NCI-H526 (cell line): ENCODE measurements at regions not wholly inside any gene's neighbourhood (a gene's known extent, or its start where the extent isn't known, plus 50 kb on each side); places are given as distances from the start of the nearest gene placed in this dataset.

Source experiments
- DNase-seq, 2 experiments: peaks; one replicate each; lab custom pipeline; 2025; lab: John Stamatoyannopoulos, UW

DNA sequence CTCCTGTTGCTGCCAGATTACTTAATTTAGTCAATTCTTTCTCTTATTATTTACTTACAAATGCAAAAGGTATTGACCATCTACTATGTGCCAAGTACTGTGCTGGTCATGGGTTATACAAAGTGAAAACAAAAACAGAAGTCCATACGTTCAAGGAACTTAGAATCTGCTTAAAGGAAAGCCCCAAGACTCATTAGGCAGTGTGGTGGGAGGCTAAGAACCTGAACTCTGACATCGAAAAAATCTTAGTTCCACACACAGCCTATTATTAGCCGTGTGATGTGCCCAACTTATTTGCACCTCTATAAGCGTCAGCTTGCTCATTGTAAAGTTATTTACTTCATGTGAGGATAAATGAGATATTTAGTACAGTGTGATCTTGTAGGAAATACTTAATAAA, 227.4 kb upstream of the SORCS1 start:
- no peak for DNase-seq

DNA sequence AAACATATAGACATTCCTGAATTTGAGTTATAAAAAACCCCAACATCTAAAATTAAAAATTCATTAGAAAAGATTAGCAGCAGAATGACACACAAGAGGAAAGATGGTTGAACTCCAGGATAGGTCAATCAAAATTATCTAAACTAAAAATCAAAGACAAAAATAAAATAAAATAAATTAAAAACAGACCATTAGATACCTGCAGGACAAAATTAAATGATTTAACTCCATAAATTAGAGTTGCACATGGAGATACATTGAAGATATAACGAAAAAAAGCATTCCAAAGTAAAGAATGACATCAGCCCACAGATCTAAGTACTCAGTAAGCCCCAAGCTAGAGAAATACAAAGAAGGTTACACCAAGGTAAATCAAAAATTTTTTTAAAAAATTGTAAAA, 226.1 kb upstream of the SORCS1 start:
- no peak for DNase-seq

DNA sequence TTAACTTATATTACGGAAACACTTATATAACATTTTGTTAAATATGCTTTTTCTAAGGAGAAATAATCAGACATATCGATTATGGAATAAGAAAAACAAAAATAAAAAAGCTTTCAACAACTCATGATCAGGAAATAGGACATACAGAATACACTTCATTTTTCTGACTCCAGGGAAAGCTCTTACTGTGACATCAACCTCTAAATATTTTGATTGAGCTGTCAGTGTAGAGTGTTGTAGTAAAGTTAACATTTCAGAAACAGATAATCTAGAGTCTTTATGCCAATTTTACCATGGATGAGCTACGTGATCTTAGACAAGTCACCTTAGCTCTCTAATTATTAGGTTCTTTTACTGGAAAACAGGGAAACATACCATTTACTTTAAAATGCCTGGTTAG, 218.9 kb upstream of the SORCS1 start:
- no peak for DNase-seq

DNA sequence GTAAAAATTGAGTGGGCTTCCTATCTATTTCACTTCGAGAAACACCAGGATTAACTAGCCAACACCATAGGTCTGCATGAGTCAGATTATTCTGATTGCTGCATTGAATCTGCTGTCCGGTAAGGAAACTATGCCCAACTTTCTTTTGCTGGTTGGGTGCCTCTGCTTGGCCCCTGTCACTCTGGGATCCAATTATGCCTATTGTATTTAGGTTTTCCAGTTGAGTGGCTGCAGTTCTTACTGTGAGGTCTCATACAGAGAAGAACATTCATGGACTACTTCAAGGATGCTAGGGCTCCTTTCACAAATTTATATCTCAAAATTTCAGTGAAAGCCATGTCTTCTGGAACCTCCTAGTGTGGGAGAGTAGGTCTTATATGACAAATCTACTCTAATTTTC, 215.1 kb upstream of the SORCS1 start:
- no peak for DNase-seq

DNA sequence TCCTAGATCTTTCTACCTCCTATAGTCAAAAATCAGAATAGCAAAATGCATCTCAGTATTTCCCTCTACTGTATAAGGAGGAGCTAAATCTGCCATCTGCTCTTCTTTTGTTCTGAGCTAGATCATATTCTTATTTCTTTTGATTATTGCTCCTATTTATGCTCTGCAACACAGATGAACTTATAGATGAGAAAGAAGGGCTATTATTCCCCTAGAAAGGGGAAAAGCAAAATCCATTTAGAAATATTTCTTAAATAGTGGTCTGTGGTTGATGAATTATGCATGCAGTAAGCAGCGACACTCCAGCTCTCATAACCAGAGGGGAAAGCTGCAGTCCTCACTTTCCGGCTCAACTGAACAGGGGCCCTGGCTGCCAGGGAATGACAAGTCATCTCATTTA, 207.3 kb upstream of the SORCS1 start:
- no peak for DNase-seq

DNA sequence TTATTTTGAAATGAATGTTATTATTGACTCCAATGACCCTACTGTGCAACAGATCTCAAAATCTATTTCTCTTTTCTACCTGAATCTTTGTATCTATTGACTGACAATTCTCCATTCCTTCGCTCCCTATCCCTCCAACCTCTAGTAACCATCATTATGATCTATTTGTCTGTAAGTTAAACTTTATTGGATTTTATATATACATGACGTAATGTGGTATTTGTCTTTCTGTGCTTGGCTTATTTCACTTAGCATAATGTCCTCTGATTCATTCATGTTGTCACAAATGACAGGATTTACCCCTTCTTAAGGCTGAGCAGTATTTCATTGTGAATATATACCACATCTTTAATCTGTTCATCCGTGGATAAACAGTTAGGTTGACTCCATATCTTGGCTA, 200.4 kb upstream of the SORCS1 start:
- no peak for DNase-seq

DNA sequence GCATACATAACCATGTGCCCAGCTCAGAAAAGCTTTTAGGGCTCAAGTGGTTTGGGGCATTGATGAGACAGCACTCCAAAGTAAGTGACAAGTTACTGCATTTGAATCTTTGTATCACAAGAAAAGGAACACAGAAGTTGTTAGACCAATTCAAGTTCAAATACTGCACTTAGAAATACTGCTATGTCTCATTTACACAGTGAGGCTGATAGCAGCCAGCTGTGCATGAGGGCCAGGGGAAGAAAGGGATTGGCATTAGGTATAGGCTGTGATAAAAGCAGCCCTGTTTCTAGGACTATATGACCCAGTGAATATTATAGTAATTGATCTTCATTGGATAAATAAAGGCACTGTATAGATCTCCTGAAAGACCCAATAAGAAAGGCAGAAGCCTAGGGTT, 197.8 kb upstream of the SORCS1 start:
- DNase-seq, result no peak

DNA sequence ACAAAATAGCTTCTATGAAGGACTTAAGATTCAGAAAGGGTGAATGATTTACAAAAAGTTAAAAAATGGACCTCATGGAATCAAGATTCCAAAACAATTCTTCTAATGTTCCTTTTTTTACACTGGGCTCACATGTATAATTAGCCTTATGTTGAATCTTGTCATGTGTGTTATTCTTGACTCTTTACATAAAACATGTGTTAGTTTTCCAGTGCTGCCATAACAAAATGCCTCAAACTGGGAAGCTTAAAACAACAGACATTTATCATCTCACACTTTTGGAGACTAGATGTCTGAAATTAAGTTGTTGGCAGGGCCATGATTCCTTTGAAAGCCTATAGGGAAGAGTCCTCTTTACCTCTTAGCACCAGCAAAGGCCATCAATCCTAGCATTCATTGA, 192.5 kb upstream of the SORCS1 start:
- no peak for DNase-seq

DNA sequence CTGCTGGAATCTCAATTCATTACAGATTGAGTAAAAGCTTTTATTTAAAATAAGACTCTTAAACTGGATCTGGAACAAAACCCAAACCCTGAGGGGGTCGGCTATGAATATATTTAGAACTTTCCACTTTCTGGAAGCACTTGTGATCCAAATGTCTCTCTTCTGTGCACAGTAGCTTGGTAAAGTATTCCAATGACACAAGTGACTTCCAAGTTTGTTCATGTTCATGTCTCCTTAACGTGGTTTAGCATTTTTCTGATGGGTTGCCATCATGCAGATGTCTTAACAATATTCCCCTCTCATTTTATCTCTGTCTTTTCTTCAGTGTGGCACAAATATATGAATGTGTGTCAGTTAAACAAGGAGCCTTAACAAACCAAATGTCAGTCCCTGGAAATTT, 191.9 kb upstream of the SORCS1 start:
- no peak for DNase-seq

DNA sequence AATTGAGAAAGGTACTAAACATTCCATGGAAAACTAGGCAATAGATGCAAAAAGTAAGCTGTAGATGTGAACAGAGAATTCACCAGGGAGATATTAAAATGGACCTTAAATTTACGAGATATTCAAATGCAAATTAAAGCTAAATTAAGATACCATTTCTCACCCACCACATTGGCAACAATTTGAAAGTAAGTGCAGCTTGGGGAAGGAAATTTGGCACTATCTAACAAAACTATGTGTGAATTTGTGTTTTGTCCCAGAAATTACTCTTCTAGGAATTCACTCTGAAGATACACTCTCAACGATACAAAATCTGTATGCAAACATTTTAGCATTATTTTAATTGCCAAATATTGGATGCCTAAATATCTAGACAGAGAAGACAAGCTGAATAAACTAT, 178.2 kb upstream of the SORCS1 start:
- DNase-seq, result no peak

DNA sequence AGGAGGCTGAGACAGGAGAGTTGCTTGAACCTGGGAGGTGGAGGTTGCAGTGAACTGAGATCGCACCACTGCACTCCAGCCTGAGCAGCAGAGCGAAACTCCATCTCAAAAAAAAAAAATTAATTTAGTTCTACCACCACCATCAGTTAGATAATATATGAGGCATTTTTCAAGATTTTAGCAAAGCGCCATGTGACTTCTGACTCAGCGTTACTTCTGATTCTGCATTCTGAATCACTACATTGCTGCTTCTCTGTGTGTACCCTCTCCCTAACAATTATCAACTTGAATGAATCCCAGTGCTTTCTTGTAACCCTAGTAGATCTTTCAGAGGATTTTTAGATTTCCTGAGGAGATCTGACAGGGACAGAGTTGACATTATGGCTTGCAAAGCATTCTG, 176.8 kb upstream of the SORCS1 start:
- no peak for DNase-seq

DNA sequence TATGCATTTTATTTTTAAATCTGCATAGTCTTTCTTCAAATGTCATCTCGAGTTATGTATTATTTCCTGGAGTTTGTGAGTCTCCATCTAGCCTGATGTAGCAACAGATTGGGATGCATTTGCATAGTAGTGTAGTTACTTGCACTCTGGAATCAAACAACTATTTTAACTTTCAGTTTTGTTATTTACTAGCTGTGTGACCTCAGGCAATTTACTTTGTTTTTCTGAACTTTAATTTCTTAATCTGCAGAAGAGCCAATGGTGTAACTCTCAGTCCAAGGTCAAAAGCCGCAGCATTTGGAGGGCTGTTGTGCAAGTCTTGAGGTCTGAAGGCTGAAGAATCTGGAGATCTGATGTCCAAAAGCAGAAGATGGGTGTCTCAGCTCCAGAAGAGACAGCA, 175.8 kb upstream of the SORCS1 start:
- DNase-seq, result no peak

DNA sequence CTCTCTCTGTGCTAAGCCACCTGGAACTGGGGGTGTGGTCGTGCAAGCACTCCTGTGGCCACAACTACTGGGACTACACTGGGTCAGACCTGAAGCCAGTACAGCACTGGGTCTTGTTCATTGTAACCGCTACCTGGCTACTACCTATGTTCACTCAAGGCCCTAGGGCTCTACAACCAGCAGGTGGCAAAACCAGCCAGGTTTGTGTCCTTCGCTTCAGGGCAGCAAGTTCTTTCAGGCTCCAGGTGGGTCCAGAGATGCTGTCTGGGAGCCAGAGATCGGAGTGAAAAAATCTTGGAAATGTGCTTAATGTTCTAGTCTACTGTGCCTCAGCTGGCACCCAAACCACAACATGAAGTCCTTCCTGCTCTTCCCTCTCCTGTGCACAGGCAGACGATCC, 171.6 kb upstream of the SORCS1 start:
- no peak for DNase-seq

DNA sequence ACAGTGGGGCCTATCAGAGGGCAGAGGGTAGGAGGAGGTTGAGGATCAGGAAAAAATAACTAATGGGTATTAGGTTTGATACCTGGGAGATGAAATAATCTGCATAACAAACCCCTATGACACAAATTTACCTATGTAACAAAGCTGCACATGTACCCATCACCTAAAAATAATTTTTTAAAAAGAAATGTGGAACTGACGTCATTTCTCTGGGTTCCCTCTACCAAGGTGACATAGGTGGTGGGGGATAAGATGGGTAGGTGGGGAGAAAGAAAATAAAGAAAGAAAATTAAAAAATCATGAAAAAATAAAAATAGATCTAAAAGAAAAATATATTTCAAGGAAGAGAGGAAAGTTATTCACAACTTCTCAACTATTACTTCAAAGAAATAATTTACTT, 153.1 kb upstream of the SORCS1 start:
- DNase-seq, result no peak

DNA sequence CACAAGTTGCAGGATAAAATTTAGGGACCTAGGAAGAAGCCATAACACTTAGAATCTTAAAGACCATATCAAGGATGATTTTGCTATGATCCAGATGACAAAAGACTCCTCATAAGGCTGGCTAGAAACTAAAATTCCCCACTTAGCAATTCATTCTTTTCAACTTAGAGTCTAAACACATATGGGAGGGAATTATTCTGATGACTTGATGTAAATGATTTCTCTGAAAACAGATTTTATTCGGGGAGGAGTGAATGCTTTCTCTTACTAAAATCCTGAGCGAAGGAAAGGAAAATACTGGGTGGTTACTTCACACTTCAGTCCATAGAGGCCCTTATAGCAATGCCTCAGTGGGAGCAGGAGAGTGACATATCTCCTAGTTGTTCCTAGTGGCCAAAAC, 138.7 kb upstream of the SORCS1 start:
- no peak for DNase-seq

DNA sequence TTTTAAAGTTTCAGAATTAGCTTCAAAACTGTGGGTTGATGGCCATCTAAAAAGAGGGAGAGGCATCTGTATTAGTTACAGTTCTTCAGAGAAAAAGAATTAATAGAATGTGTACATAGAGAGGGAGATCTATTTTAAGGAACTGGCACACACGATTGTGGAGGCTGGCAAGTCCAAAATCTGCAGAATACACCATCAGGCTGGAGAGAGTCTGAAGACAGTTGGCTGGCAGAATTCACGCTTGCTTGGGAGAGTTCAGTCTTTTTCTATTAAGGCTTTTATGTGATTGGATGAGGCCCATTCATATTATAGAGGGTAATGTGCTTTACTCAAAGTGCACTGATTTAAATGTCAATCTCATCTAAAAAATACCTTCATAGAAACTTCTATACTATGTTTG, 135.1 kb upstream of the SORCS1 start:
- DNase-seq, result no peak

DNA sequence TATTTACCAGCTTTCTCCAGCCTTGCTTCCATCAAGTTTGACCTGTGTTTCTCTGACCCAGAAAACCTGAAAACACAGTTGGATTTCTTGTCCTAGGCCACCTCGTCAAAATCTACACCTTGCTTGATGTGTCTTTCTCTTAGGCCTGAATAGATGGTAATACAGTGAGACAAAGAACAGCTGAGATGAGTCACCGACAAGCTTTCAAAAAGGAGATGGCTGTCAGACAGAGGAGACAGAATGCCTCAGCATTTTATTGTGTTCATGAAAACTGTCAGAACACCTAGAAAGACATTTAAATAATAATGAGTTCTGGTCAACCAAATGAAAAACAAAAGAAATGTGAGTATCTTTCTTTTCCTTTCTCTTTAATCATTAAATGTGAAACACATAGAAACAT, 119.7 kb upstream of the SORCS1 start:
- no peak for DNase-seq

DNA sequence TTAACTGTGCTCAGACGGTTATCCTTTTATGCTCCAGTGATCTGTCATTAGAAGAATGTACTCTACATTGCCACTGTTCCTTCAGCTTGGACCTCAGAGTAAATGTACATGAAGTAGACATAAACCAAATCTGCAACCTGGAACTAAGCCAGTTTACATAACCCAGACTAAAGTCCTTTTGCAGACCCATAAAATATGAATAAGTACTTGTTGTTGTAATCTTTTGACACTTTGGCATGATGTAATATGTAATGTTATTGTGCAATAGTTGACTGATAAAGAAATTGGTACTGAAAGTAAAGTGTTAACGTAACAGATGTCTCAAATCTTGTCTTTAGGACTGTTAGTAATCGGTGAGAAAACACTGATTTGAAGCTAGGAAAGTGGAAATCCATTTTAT, 115.8 kb upstream of the SORCS1 start:
- no peak for DNase-seq

DNA sequence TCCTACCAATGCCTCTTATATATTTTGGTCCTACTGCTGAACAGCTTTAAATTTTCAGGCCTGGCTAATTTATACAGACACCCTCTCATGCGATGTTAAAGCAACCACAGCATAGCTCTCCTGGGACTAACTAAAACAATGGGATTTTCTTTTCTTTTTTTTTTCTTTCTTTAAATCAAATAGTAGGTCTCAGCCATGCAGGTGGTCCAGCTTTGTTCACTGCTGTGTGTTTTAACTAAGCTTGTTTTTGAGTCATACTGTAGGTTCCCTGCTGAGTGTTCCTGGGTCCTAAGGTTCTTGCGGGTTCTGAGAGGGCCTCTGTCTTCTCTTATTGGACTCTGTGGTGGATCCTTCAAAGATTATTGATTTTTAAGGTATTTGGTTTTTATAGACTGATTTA, 113.1 kb upstream of the SORCS1 start:
- no peak for DNase-seq

DNA sequence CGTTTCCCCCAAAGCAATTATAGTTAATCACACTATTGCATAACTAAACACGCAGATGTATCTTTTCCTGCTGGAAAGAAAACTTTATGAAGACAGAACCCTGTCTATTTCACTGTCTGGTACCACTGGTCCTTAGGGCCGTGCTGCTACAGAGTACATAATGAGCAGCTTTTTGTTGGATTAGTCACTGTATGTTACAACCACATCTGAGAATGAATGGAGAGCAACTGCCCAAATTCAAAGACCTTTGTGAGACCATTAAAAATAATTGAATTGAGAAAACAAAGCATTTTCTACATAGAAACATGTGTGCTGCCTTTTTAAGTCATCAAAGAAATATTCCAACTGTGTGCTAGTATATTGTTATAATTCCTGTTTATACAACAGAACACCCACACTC, 111.3 kb upstream of the SORCS1 start:
- no peak for DNase-seq

DNA sequence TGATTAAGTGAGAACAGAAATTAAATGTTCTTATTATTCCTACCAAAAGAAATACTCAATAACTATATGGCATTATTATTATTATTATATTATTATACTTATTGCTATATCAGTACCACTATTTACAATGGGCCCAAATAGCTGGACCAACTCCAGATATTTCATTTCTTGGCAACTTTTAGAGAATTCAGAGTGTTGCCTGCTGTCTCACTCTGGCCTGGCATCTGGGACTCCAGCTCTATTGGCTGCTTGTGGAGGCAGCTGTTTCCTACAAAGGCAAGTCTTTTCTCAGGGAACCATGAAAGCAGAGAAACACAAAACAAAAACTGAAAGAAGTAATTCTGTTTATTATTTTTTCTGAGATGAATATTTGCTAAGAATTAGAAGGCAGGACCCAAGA, 105.1 kb upstream of the SORCS1 start:
- no peak for DNase-seq

DNA sequence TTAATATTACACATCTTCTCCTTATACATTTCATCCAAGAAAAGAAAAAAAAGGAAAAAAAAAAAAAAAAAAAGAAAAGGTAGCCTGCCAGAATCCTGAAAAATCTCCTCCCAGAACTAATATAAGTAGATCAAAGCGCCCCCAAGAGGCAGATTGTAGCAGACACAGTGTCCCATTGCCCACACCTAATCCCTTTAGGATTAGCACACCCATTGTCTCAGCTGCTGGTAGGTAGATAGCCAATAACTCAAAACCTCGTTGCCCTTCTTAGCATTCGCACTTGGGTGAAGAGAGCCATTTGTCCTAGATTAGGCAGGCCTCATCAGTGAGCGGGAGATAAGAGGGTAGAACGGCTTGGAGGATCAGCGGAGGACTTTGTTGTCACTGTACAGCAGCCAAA, 100.2 kb upstream of the SORCS1 start:
- no peak for DNase-seq

DNA sequence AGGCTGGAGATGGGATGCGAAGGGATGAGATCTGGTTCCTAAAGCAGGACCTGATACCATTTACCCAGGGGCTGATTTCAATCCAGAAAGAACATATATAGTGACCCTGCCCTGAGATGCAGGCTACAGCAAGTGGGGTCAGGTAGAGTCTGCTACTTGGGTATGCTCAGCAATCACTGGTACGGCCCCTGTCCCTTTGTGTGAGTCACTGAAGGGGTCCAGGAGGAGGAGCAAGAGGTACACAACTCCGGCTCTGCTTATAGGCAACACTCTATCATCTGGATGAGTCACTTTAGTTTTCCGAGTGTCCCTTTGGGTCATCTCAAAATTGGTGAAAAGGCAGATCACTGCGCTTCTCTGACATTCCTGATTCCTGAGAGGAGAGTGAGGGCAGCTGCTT, 79.6 kb upstream of the SORCS1 start:
- DNase-seq, result no peak

DNA sequence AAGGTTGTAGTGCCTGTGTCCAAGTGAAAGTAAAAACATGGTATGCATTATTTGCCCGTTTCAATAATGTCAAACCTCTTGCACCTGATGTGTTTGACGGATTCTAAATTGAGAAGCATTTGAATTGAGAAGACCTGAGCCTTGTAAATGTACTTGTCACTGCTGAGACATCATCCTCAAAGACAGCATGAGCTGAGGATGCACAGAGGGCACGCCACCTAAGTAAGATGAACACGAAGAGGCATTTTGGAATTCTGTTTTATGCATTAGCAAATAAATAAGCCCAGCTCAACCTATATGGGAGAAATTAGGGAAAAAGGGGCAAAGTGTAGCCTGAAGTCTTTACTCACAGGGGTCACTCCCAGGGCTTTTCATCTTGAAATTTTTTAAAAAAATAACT, 73.8 kb upstream of the SORCS1 start:
- no peak for DNase-seq

DNA sequence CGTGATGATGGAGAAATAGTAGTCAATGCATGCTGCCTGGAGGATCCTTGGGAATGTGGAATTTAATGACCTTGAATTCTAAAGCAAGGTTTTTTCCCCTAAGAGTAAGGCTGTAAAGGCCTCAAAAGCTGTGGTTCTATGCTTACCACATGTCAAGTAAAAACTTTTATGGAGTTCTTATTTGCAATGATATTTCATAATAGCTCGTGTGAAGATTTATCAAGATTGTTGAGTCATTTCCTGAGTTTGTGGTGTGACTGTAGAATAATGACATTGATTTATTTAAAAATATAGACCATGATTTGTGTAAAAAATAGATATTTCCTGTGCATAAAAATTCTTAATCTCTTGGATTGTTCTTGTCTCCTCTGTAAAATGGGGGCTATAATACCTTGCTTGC, 67.5 kb upstream of the SORCS1 start:
- DNase-seq, result no peak

DNA sequence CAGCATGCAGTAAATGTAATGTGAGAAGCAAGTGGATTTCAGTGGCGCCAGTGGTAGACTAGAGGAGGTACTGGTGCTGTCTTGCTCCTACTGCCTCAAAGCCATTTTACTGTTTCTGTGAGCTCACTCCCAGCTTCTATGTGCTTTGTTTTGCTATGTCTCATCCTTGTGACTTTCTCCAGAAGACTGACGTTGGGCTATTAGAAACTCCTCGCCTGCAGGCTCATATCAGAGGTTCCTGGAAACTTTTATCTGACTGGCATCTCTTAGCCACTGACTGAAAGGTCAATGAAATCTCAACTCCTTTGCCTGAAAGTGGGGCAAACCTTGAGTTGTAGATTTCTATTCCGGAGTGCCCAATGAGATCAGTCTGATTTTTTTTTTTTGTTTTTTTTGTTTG, 66.4 kb upstream of the SORCS1 start:
- no peak for DNase-seq
